GM18508 (cell line): ENCODE measurements at regions not wholly inside any gene's neighbourhood (a gene's known extent, or its start where the extent isn't known, plus 50 kb on each side); places are given as distances from the start of the nearest gene placed in this dataset.
A peak's percentile ranks its signal among the peaks of the same experiment; 100 is the strongest.
"Not testable (repeated sequence)": the region's sequence is repeated elsewhere in the genome, so short reads cannot be mapped to it uniquely, and the experiment has no call there.

Source experiments
- ATAC-seq: cut with Tn5 transposase; IDR thresholded peaks from one replicate; pipeline ENCODE4 v1.9.1; 2021; ENCODE audit warnings: moderate number of reproducible peaks; ENCODE audit not compliant: insufficient read depth, unreplicated experiment

GRCh38 chr9:108394726-108395125 is 461.1 kb downstream of the ACTL7B start:
- ATAC-seq, result no peak

- not testable (repeated sequence) for ATAC-seq
Measured at GRCh38 chr9:108393481-108394001, 462.2 kb downstream of the ACTL7B start.

- ATAC-seq, result no peak
Measured at GRCh38 chr9:108392877-108393276, 462.9 kb downstream of the ACTL7B start.

- peak; percentile 87 for ATAC-seq
Measured at GRCh38 chr9:108389056-108389455, 466.7 kb downstream of the ACTL7B start.

GRCh38 chr9:108386859-108387384 is 468.9 kb downstream of the ACTL7B start:
- ATAC-seq, result no peak

- no peak for ATAC-seq
Measured at GRCh38 chr9:108386032-108386431, 469.8 kb downstream of the ACTL7B start.

- no peak for ATAC-seq
Measured at GRCh38 chr9:108383796-108384195, 472.0 kb downstream of the ACTL7B start.

- ATAC-seq, result no peak
Measured at GRCh38 chr9:108382310-108382709, 473.5 kb downstream of the ACTL7B start.

GRCh38 chr9:108377881-108378280 is 477.9 kb downstream of the ACTL7B start:
- ATAC-seq, result no peak

GRCh38 chr9:108377382-108377781 is 478.4 kb downstream of the ACTL7B start:
- no peak for ATAC-seq

- ATAC-seq, result no peak
Measured at GRCh38 chr9:108376140-108376539, 479.6 kb downstream of the ACTL7B start.

- no peak for ATAC-seq
Measured at GRCh38 chr9:108374626-108375025, 481.2 kb downstream of the ACTL7B start.

- ATAC-seq, result no peak
Measured at GRCh38 chr9:108367188-108367587, 488.6 kb downstream of the ACTL7B start.

GRCh38 chr9:108363311-108363710 is 492.5 kb downstream of the ACTL7B start:
- no peak for ATAC-seq

- ATAC-seq, result no peak
Measured at GRCh38 chr9:108360304-108360703, 495.5 kb downstream of the ACTL7B start.

- no peak for ATAC-seq
Measured at GRCh38 chr9:108356806-108357205, 499.0 kb downstream of the ACTL7B start.

- ATAC-seq, result no peak
Measured at GRCh38 chr9:108351571-108351970, 504.2 kb downstream of the ACTL7B start.

GRCh38 chr9:108347463-108348188 is 508.2 kb downstream of the ACTL7B start:
- no peak for ATAC-seq

- no peak for ATAC-seq
Measured at GRCh38 chr9:108345826-108346225, 510.0 kb downstream of the ACTL7B start.

GRCh38 chr9:108339251-108339650 is 516.5 kb downstream of the ACTL7B start:
- ATAC-seq, result no peak

GRCh38 chr9:108336575-108336974 is 519.2 kb downstream of the ACTL7B start:
- ATAC-seq, result no peak

GRCh38 chr9:108333530-108333983 is 522.2 kb downstream of the ACTL7B start:
- no peak for ATAC-seq
